WI38 (cell line): ENCODE measurements at regions not wholly inside any gene's neighbourhood (a gene's known extent, or its start where the extent isn't known, plus 50 kb on each side); places are given as distances from the start of the nearest gene placed in this dataset.

Experiments
- H3K4me3 ChIP-seq: 2 replicates; pipeline ENCODE4 v1.5.1; 2011; ENCODE audit warnings: low read depth, mild to moderate bottlenecking, control low read depth, low read length
- CTCF ChIP-seq: IDR thresholded peaks from 2 replicates; pipeline ENCODE4 v1.5.1; 2012; ENCODE audit warnings: low read depth, mild to moderate bottlenecking, control low read depth, low read length

- no peak for TF ChIP-seq CTCF
Observed at GRCh38 chr5:109612278-109612905, 77.3 kb upstream of the MAN2A1 start.

GRCh38 chr5:109611505-109611904 is 78.2 kb upstream of the MAN2A1 start:
- TF ChIP-seq CTCF, result no peak
- H3K4me3 ChIP-seq, result no peak overlapping the region

More at GRCh38 chr5:109612278-109612905, 77.3 kb upstream of the MAN2A1 start:
- H3K4me3 ChIP-seq, result no peak overlapping the region

GRCh38 chr5:109611061-109611460 is 78.7 kb upstream of the MAN2A1 start:
- TF ChIP-seq CTCF, result no peak
- no peak overlapping the region for H3K4me3 ChIP-seq

- no peak for TF ChIP-seq CTCF
- no peak overlapping the region for H3K4me3 ChIP-seq
Observed at GRCh38 chr5:109610581-109610980, 79.1 kb upstream of the MAN2A1 start.

- no peak for TF ChIP-seq CTCF
- no peak overlapping the region for H3K4me3 ChIP-seq
Observed at GRCh38 chr5:109605207-109605730, 84.5 kb upstream of the MAN2A1 start.

- H3K4me3 ChIP-seq, result no peak overlapping the region
- no peak for TF ChIP-seq CTCF
Observed at GRCh38 chr5:109604758-109605157, 85.0 kb upstream of the MAN2A1 start.

- no peak for TF ChIP-seq CTCF
- no peak overlapping the region for H3K4me3 ChIP-seq
Observed at GRCh38 chr5:109601736-109602135, 88.0 kb upstream of the MAN2A1 start.
